Suprapubic skin (tissue), 4 donors: ENCODE measurements at regions not wholly inside any gene's neighbourhood (a gene's known extent, or its start where the extent isn't known, plus 50 kb on each side); places are given as distances from the start of the nearest gene placed in this dataset.

Experiments used
- POLR2A ChIP-seq, 2 donors: fragments of 450-650 bp; IDR thresholded peaks; one replicate each; pipeline ENCODE4 v1.6.1; 2017; ENCODE audit warnings: antibody characterized with exemption in 2 of 2, mild to moderate bottlenecking in 2 of 2, moderate library complexity in 2 of 2
- POLR2AphosphoS5 ChIP-seq, 3 donors: sonication (generic); formaldehyde crosslinking; IDR thresholded peaks; one replicate each; pipeline ENCODE4 v1.6.1; 2017; ENCODE audit warnings: antibody characterized with exemption in 3 of 3
- TF ChIP-seq, protein P1 (sequence below), 2 donors: fragments of 200-600 bp in 1 of 2; fragments of 450-650 bp in 1 of 2; sonication (generic) in 1 of 2; IDR thresholded peaks; one replicate each; pipeline ENCODE4 v1.5.1; 2016 to 2019; ENCODE audit warnings: antibody characterized with exemption in 2 of 2, mild to moderate bottlenecking in 1 of 2, moderate library complexity in 1 of 2

DNA sequence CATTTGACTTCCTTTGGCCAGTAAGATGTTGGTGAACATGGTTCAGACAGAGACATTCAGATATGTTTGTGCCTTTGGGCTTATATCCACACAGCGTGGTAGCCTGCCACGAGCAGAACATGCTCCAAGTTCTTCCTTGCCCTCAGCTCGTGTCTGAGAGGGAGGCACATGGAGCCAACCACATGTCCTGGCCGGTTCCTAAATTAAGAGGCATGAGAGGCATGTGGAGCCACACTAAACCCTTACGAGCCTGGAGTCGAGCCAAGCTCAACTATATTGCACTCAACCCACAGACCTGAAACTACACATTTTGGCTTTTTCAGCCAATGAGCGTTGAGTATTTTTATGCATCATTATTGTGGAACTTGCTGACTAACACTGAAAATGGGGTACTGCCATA lies 133.7 kb upstream of the KCNK1 start:
- TF ChIP-seq POLR2A (IDR thresholded peaks at IDR 0.05) (no peak), POLR2AphosphoS5 (IDR thresholded peaks at IDR 0.05) (no peak)
- TF ChIP-seq, protein P1, sequence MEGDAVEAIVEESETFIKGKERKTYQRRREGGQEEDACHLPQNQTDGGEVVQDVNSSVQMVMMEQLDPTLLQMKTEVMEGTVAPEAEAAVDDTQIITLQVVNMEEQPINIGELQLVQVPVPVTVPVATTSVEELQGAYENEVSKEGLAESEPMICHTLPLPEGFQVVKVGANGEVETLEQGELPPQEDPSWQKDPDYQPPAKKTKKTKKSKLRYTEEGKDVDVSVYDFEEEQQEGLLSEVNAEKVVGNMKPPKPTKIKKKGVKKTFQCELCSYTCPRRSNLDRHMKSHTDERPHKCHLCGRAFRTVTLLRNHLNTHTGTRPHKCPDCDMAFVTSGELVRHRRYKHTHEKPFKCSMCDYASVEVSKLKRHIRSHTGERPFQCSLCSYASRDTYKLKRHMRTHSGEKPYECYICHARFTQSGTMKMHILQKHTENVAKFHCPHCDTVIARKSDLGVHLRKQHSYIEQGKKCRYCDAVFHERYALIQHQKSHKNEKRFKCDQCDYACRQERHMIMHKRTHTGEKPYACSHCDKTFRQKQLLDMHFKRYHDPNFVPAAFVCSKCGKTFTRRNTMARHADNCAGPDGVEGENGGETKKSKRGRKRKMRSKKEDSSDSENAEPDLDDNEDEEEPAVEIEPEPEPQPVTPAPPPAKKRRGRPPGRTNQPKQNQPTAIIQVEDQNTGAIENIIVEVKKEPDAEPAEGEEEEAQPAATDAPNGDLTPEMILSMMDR (IDR thresholded peaks at IDR 0.05): no peak
